Suprapubic skin (tissue), 4 donors: ENCODE measurements at regions not wholly inside any gene's neighbourhood (a gene's known extent, or its start where the extent isn't known, plus 50 kb on each side); places are given as distances from the start of the nearest gene placed in this dataset.

Experiments
- EP300 ChIP-seq: sonication (generic); formaldehyde crosslinking; IDR thresholded peaks from one replicate; pipeline ENCODE4 v1.6.1; 2017; ENCODE audit warnings: antibody characterized with exemption
- POLR2A ChIP-seq, 2 donors: fragments of 450-650 bp; IDR thresholded peaks; one replicate each; pipeline ENCODE4 v1.6.1; 2017; ENCODE audit warnings: antibody characterized with exemption in 2 of 2, mild to moderate bottlenecking in 2 of 2, moderate library complexity in 2 of 2
- POLR2AphosphoS5 ChIP-seq, 3 donors: sonication (generic); formaldehyde crosslinking; IDR thresholded peaks; one replicate each; pipeline ENCODE4 v1.6.1; 2017; ENCODE audit warnings: antibody characterized with exemption in 3 of 3
- TF ChIP-seq, protein P1 (sequence below), 2 donors: fragments of 200-600 bp in 1 of 2; fragments of 450-650 bp in 1 of 2; sonication (generic) in 1 of 2; IDR thresholded peaks; one replicate each; pipeline ENCODE4 v1.5.1; 2016 to 2019; ENCODE audit warnings: antibody characterized with exemption in 2 of 2, mild to moderate bottlenecking in 1 of 2, moderate library complexity in 1 of 2

DNA sequence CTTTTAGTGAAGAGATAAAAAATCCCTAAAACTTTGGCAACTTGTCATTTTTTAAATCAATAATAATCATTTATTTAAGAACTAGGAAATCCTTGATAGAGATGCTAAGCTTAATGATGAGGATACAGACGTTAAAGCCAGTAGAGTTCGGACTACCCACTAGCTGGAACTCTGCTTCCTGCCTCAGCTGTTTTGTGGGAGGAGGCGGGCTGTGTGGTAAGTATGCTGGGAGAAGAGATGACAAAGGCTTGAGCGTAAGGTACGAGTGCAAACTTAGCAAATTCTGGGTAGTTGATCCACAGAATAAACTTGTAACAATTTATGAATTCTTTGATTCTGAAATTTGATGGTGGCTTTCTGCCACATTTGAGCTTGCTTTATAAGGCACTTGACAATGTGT, 111.2 kb upstream of the NANOGP8 start:
- TF ChIP-seq, protein P1, sequence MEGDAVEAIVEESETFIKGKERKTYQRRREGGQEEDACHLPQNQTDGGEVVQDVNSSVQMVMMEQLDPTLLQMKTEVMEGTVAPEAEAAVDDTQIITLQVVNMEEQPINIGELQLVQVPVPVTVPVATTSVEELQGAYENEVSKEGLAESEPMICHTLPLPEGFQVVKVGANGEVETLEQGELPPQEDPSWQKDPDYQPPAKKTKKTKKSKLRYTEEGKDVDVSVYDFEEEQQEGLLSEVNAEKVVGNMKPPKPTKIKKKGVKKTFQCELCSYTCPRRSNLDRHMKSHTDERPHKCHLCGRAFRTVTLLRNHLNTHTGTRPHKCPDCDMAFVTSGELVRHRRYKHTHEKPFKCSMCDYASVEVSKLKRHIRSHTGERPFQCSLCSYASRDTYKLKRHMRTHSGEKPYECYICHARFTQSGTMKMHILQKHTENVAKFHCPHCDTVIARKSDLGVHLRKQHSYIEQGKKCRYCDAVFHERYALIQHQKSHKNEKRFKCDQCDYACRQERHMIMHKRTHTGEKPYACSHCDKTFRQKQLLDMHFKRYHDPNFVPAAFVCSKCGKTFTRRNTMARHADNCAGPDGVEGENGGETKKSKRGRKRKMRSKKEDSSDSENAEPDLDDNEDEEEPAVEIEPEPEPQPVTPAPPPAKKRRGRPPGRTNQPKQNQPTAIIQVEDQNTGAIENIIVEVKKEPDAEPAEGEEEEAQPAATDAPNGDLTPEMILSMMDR (IDR thresholded peaks at IDR 0.05) = no peak
- no peak for TF ChIP-seq EP300
- no peak for TF ChIP-seq POLR2AphosphoS5 (IDR thresholded peaks at IDR 0.05)
- no peak for TF ChIP-seq POLR2A (IDR thresholded peaks at IDR 0.05)
